ENCODE measurements at regions not wholly inside any gene's neighbourhood (a gene's known extent, or its start where the extent isn't known, plus 50 kb on each side); places are given as distances from the start of the nearest gene placed in this dataset.

- intact Hi-C loops (cut with micrococcal nuclease; ENCODE audit: unreplicated experiment), result no loop called here
Measured at GRCh38 chrX:109855501-109855900, 122.4 kb upstream of the ACSL4 start.

GRCh38 chrX:109856974-109857373 is 123.9 kb upstream of the ACSL4 start:
- CTCF ChIA-PET, result interaction anchor here (0.8 to 1.8 kb wide), 6 partner anchors 16 to 217 kb away, joined by 3 to 21 read pairs (median 4); no protein-coding TSS in a partner anchor
- Histone ChIP-seq H3K36me3 (ENCODE audit: control insufficient read depth, insufficient read depth, low read length) (no peaks in the 10 kb centered on the region), H3K4me3 (ENCODE audit: low read depth in 2 of 2, low read length in 2 of 2) (no peak overlapping the region), H3K27ac (ENCODE audit: low read length) (no peak overlapping the region), H3K4me1 (ENCODE audit: control insufficient read depth, insufficient read depth, low read length) (no peaks in the 10 kb centered on the region), H3K9me3 (ENCODE audit: control insufficient read depth, insufficient read depth, low read depth, low read length) (no peaks in the 10 kb centered on the region), H3K27me3 (ENCODE audit: control insufficient read depth, insufficient read depth, low read length) (no peaks in the 10 kb centered on the region)
- no peak for ATAC-seq
- BruUV-seq (replicated peaks), result no TSS peak
- POLR2A ChIA-PET, result no interaction called here
- DNase-seq (ENCODE audit: low read depth, low spot score), result no peak
- TF ChIP-seq TCF7L2 (IDR thresholded peaks at IDR 0.05; ENCODE audit: low read depth, low read length), result no peak
- peak; percentile 84 for TF ChIP-seq CTCF (IDR thresholded peaks at IDR 0.05)
- in situ Hi-C loops (cut with HindIII; ENCODE audit: low pct_unique_long_range_greater_than_20kb, low sequenced_read_pairs) (no loop called here), intact Hi-C loops (cut with micrococcal nuclease; ENCODE audit: unreplicated experiment) (loop anchor here (1.0 kb wide), 1 partner anchor 144 kb away; no protein-coding TSS in a partner anchor)

More at GRCh38 chrX:109855501-109855900, 122.4 kb upstream of the ACSL4 start:
- no peak overlapping the region for H3K4me3 ChIP-seq (ENCODE audit: low read depth in 2 of 2, low read length in 2 of 2)
- ChIA-PET POLR2A (no interaction called here), CTCF (interaction anchor here (0.7 kb wide), 1 partner anchor 62 kb away, joined by 3 read pairs; no protein-coding TSS in a partner anchor)
- DNase-seq (ENCODE audit: low read depth, low spot score) (no peak), ATAC-seq (no peak)
- in situ Hi-C loops (cut with HindIII; ENCODE audit: low pct_unique_long_range_greater_than_20kb, low sequenced_read_pairs), result no loop called here
- H3K9me3 ChIP-seq (ENCODE audit: control insufficient read depth, insufficient read depth, low read depth, low read length), result no peaks in the 10 kb centered on the region
- no peaks in the 10 kb centered on the region for H3K27me3 ChIP-seq (ENCODE audit: control insufficient read depth, insufficient read depth, low read length)
- no TSS peak for BruUV-seq (replicated peaks)
- no peak overlapping the region for H3K27ac ChIP-seq (ENCODE audit: low read length)
- TF ChIP-seq SIN3A (IDR thresholded peaks at IDR 0.05; ENCODE audit: borderline replicate concordance, insufficient read depth, low read depth, low read length) (no peak), REST (IDR thresholded peaks at IDR 0.05; ENCODE audit: insufficient read depth in 1 of 2, low read depth in 2 of 2, low read length in 1 of 2) (no peak), POLR2AphosphoS5 (IDR thresholded peaks at IDR 0.05; ENCODE audit: low read depth, low read length) (no peak), TCF7L2 (IDR thresholded peaks at IDR 0.05; ENCODE audit: low read depth, low read length) (no peak), CTCF (IDR thresholded peaks at IDR 0.05) (no peak)
- no peaks in the 10 kb centered on the region for H3K4me1 ChIP-seq (ENCODE audit: control insufficient read depth, insufficient read depth, low read length)
- H3K36me3 ChIP-seq (ENCODE audit: control insufficient read depth, insufficient read depth, low read length), result no peaks in the 10 kb centered on the region

Measured in Panc1 (cell line).